HG03025 (cell line): ENCODE measurements at regions not wholly inside any gene's neighbourhood (a gene's known extent, or its start where the extent isn't known, plus 50 kb on each side); places are given as distances from the start of the nearest gene placed in this dataset.

Source experiments
- ATAC-seq: cut with Tn5 transposase; IDR thresholded peaks from one replicate; pipeline ENCODE4 v1.9.1; 2021; ENCODE audit warnings: mild to moderate bottlenecking, moderate library complexity; ENCODE audit not compliant: unreplicated experiment, low FRiP score

GRCh38 chrX:7789200-7789599 lies 53.8 kb upstream of the VCX start:
- no peak for ATAC-seq

- ATAC-seq: no peak
Observed at GRCh38 chrX:7788334-7788733, 54.6 kb upstream of the VCX start.

DNA sequence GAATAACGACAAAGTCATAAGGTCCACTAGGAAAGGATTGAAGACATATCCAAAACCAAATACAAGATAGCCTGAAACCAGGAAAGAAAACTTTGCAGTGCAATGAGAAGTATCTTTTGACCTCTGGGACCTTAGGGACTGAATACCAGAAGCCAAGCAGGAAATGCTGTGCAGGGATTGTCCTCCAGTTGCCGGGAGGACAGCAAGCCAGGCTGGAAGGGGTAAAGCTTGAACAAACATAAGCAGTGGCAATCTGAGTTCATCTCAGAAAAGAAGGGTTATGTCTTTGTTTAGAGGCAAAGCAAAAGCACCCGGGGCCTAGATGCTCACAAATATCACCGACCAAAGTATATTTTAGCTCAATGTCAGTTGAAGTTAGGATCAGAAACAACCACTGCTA lies 55.3 kb upstream of the VCX start:
- ATAC-seq: no peak

DNA sequence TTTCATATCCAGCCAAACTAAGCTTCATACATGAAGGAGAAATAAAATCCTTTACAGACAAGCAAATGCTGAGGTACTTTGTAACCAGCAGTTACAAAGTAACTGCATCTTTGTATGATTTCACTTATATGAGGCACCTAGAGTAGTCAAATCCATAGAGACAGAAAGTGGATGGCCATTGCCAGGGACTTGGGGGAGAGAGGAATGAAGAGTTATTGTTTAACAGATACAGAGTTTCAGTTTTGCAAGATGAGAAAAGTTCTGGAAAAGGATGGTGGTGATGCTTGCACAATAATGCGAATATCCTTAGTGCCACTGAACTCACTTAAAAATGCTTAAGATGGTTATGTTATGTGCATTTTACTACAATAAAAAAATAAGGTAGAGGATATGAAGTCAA lies 58.4 kb upstream of the VCX start:
- ATAC-seq: no peak

- no peak for ATAC-seq
Observed at GRCh38 chrX:7779644-7780043, 63.3 kb upstream of the VCX start.

DNA sequence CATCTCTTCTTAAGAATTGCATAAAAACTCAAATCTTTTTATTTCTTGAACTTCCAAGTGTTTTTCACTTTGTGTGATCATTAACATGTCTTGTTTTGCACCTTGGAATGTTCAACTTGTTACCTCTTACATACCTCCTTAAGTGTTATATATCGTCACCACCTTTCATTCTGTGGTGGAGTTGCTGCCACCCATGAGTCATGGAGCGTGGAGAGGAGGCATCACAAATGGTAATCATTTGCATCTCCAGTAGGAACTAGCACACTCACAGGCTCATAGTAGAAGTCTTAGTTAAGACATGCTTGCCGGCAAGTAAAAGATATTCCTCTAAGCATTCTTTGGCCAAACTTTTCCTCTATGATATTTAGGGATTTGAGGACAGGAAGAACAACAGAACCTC lies 67.0 kb upstream of the VCX start:
- no peak for ATAC-seq

- ATAC-seq: no peak
Observed at GRCh38 chrX:7771788-7772438, 71.1 kb upstream of the VCX start.

DNA sequence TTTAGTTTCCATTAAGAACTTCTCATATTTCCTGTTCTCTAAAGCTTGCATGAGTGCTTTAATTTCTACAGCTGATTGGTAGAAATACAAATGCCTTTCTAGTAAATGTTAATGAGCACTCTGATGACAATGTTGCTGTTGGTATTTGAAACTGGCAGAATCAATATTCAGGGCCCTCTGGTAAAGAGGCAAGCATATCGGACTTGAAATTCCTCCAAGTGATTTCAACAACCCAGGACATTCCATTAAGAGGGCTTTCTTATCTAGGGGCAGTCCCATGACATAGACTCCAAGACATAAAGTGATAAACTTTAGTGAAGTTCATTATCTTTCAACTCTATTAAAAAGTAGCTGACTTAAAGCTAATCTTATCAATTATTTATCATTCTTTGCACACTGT lies 83.1 kb upstream of the VCX start:
- ATAC-seq: no peak

DNA sequence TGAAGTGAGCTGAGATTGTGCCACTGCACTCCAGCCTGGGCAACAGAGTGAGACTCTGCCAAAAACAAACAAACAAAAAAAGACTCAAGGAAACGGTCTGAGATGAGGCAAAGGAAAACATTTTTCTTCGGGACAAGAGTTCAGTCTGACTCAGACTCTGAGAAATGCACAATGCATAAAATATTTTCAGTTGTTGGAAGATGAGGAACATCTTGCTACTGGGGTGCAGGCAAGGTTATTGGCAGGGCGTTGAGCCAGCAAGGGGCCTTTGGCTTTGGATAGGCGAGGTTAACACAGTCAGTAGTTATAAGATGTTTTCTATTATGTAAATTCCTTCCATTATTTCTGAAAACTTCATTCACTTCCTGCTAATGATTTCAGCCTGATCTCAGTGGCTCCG lies 96.1 kb upstream of the VCX start:
- no peak for ATAC-seq

GRCh38 chrX:7730071-7730470 lies 112.9 kb upstream of the VCX start:
- no peak for ATAC-seq

DNA sequence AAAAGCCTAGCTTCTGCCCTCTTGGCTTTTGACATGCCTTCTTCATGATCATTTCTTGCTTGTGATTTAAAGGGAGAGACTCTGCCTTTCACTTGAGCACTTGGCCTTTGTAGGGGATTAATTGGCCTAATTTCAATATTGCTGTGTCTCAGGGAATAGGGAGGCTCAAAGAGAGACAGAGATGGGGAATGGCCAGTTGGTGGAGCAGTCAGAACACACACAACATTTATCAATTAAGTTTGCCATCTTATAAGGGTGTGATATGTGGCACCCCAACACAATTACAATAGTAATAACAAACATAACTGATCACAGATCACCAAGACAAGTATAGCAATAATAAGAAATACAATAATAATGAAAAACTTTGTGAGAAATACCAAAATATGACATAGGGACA lies 122.5 kb upstream of the VCX start:
- ATAC-seq: no peak

GRCh38 chrX:7714351-7714750 lies 128.6 kb upstream of the VCX start:
- ATAC-seq: no peak

- ATAC-seq: no peak
Observed at GRCh38 chrX:7711167-7711566, 131.8 kb upstream of the VCX start.

DNA sequence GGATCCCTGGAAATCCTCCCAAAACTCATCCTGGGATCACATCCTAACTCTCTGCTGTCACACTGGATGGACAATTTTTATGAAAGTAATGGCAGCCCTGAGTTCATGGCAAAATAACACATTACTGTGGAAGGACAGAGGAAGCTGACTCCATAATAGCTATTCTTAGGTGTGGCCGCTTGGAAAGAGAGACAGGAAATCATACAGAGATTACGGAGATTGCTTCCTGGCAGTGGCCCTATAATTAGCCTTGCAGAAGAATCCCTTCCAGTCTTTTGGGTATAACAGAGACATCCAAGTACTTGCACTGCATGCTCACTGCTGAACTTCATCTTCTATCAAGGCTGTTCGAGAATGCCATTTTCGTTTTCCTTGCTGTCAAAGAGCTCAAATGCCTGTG lies 133.1 kb upstream of the VCX start:
- ATAC-seq: no peak

- ATAC-seq: no peak
Observed at GRCh38 chrX:7706032-7706431, 136.9 kb upstream of the VCX start.

GRCh38 chrX:7704205-7704604 lies 138.8 kb upstream of the VCX start:
- ATAC-seq: no peak

GRCh38 chrX:7698248-7698647 lies 144.7 kb upstream of the VCX start:
- ATAC-seq: no peak

GRCh38 chrX:7690842-7691241 lies 152.1 kb upstream of the VCX start:
- no peak for ATAC-seq

DNA sequence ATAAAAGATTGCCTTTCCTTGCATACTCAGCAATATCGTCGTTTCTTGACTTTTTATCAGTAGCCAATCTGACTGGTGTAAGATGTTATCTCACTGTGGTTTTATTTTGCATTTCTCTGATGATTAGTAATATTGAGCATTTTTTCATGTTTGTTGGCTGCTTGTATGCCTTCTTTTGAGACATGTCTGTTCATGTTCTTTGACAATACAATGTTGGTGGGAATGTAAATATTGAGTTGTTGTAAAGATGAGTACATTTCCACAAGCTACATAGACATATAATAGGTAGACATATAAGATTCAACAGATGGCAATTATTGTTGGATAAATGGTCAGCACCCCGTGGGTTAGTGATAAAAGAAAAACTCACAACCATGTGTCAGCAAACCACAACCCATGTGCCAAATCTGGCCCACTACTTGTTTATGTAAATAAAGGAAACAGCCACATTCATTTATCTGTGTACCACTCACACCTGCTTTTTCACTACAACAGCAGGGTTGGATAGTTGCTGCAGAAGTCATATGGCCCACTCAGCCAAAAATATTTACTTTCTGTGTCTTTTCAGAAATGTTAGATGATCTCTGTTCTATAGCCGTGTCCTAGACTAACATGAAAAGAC lies 153.1 kb upstream of the VCX start:
- ATAC-seq: no peak

GRCh38 chrX:7680181-7680580 lies 162.8 kb upstream of the VCX start:
- no peak for ATAC-seq

- ATAC-seq: no peak
Observed at GRCh38 chrX:7654316-7654715, 188.7 kb upstream of the VCX start.

GRCh38 chrX:7647831-7648230 lies 195.1 kb upstream of the VCX start:
- no peak for ATAC-seq

GRCh38 chrX:7641141-7641540 lies 201.8 kb upstream of the VCX start:
- ATAC-seq: no peak
